ENCODE measurements at regions not wholly inside any gene's neighbourhood (a gene's known extent, or its start where the extent isn't known, plus 50 kb on each side); places are given as distances from the start of the nearest gene placed in this dataset.

- DNase-seq (ENCODE audit: insufficient read length, low spot score) (no peak), FAIRE-seq (no peak)
- TF ChIP-seq PAX5 (IDR thresholded peaks at IDR 0.05; ENCODE audit: insufficient read depth, low read length, severe bottlenecking) (no peak), SPI1 (IDR thresholded peaks at IDR 0.05; ENCODE audit: low read depth, low read length) (no peak), TAF1 (IDR thresholded peaks at IDR 0.05; ENCODE audit: low read depth, low read length) (no peak), POU2F2 (IDR thresholded peaks at IDR 0.05; ENCODE audit: low read depth, low read length) (no peak), POLR2AphosphoS5 (IDR thresholded peaks at IDR 0.05; ENCODE audit: low read depth, low read length) (no peak), POLR2A (IDR thresholded peaks at IDR 0.05; ENCODE audit: low read depth, low read length) (no peak)
Measured at GRCh38 chr2:181143790-181144300, 163.4 kb downstream of the UBE2E3 start.

DNA sequence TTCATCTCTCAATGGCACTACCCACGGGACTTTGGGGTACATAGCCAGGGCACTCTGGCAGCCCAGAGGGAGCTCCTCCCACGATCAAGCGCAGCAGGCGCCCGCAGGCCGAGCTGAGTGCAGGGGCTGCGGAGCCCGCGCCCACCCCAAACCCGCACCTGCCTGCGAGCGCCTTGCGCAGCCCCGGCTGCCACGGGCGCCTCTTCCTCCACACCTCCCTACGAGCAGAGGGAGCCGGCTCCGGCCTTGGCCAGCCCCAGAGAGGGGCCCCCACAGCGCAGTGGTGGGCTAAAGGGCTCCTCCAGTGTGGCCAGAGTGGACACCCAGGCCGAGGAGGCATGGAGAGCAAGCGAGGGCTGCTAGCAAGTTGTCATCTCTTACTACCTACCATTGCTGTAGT is 165.2 kb downstream of the UBE2E3 start:
- no peak for TF ChIP-seq SPI1 (IDR thresholded peaks at IDR 0.05; ENCODE audit: low read depth, low read length)
- DNase-seq (ENCODE audit: insufficient read length, low spot score) (no peak), FAIRE-seq (no peak)

GRCh38 chr2:181146171-181146570 is 165.8 kb downstream of the UBE2E3 start:
- DNase-seq (ENCODE audit: insufficient read length, low spot score), result no peak
- TF ChIP-seq SPI1 (IDR thresholded peaks at IDR 0.05; ENCODE audit: low read depth, low read length), result no peak
- no peak for TF ChIP-seq POLR2A (IDR thresholded peaks at IDR 0.05; ENCODE audit: low read depth, low read length)
- TF ChIP-seq TAF1 (IDR thresholded peaks at IDR 0.05; ENCODE audit: low read depth, low read length), result no peak
- no peak for TF ChIP-seq PAX5 (IDR thresholded peaks at IDR 0.05; ENCODE audit: insufficient read depth, low read length, severe bottlenecking)
- FAIRE-seq, result peak; percentile 16

DNA sequence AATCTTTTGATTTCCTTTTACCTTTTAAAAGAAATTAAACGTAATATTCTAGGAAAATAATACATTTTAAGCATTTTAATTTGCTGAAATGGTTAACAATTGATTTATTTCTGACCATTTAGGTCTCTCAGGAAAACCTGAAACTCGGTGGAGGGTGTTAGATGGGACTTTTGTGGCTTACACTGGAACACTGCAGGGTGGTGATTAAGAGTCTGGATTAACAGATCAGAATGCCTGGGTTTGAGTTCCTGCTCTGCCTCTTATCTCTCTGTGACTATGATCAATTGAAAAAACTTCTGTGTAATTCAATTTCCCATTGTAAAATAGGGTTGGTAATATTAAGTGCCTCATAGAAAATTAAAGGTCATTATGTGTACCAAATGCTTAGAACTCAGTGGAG is 168.7 kb downstream of the UBE2E3 start:
- no peak for DNase-seq (ENCODE audit: insufficient read length, low spot score)
- no peak for FAIRE-seq
- TF ChIP-seq SPI1 (IDR thresholded peaks at IDR 0.05; ENCODE audit: low read depth, low read length) (no peak), POLR2AphosphoS5 (IDR thresholded peaks at IDR 0.05; ENCODE audit: low read depth, low read length) (no peak), PAX5 (IDR thresholded peaks at IDR 0.05; ENCODE audit: insufficient read depth, low read length, severe bottlenecking) (no peak), TAF1 (IDR thresholded peaks at IDR 0.05; ENCODE audit: low read depth, low read length) (no peak), POU2F2 (IDR thresholded peaks at IDR 0.05; ENCODE audit: low read depth, low read length) (no peak), POLR2A (IDR thresholded peaks at IDR 0.05; ENCODE audit: low read depth, low read length) (no peak)

- TF ChIP-seq POLR2AphosphoS5 (IDR thresholded peaks at IDR 0.05; ENCODE audit: low read depth, low read length), result no peak
- no peak for TF ChIP-seq SPI1 (IDR thresholded peaks at IDR 0.05; ENCODE audit: low read depth, low read length)
- TF ChIP-seq POU2F2 (IDR thresholded peaks at IDR 0.05; ENCODE audit: low read depth, low read length), result no peak
- no peak for TF ChIP-seq POLR2A (IDR thresholded peaks at IDR 0.05; ENCODE audit: low read depth, low read length)
- no peak for TF ChIP-seq PAX5 (IDR thresholded peaks at IDR 0.05; ENCODE audit: insufficient read depth, low read length, severe bottlenecking)
- TF ChIP-seq TAF1 (IDR thresholded peaks at IDR 0.05; ENCODE audit: low read depth, low read length), result no peak
- FAIRE-seq, result no peak
- DNase-seq (ENCODE audit: insufficient read length, low spot score), result no peak
Measured at GRCh38 chr2:181152226-181152625, 171.8 kb downstream of the UBE2E3 start.

GRCh38 chr2:181152701-181153100 is 172.3 kb downstream of the UBE2E3 start:
- FAIRE-seq (no peak), DNase-seq (ENCODE audit: insufficient read length, low spot score) (no peak)
- TF ChIP-seq SPI1 (IDR thresholded peaks at IDR 0.05; ENCODE audit: low read depth, low read length), result no peak
- no peak for TF ChIP-seq POLR2A (IDR thresholded peaks at IDR 0.05; ENCODE audit: low read depth, low read length)
- TF ChIP-seq TAF1 (IDR thresholded peaks at IDR 0.05; ENCODE audit: low read depth, low read length), result no peak
- TF ChIP-seq PAX5 (IDR thresholded peaks at IDR 0.05; ENCODE audit: insufficient read depth, low read length, severe bottlenecking), result no peak
- TF ChIP-seq POLR2AphosphoS5 (IDR thresholded peaks at IDR 0.05; ENCODE audit: low read depth, low read length), result no peak
- TF ChIP-seq POU2F2 (IDR thresholded peaks at IDR 0.05; ENCODE audit: low read depth, low read length), result no peak

GRCh38 chr2:181153886-181154285 is 173.5 kb downstream of the UBE2E3 start:
- DNase-seq (ENCODE audit: insufficient read length, low spot score), result no peak
- no peak for FAIRE-seq
- no peak for TF ChIP-seq PAX5 (IDR thresholded peaks at IDR 0.05; ENCODE audit: insufficient read depth, low read length, severe bottlenecking)
- TF ChIP-seq POLR2AphosphoS5 (IDR thresholded peaks at IDR 0.05; ENCODE audit: low read depth, low read length), result no peak
- no peak for TF ChIP-seq TAF1 (IDR thresholded peaks at IDR 0.05; ENCODE audit: low read depth, low read length)
- no peak for TF ChIP-seq POU2F2 (IDR thresholded peaks at IDR 0.05; ENCODE audit: low read depth, low read length)
- TF ChIP-seq SPI1 (IDR thresholded peaks at IDR 0.05; ENCODE audit: low read depth, low read length), result no peak

DNA sequence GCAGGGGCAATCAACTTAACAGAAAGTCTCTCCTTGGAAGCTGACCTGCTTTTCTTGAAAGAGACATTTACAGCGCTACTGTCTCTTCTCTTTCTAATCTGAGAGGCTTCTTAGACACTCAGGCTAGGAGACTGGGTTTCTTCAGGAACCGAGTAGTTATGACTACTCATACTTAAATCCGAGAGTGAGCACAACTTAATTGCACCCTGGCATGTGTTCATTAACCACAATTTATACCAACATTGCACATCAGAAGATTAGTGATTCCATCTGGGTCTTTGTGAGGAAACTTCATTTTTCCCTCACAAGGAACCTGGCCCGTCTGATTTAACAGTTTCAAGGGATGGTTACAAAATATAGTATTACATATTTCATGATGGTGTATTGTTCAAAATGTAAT is 176.9 kb downstream of the UBE2E3 start:
- FAIRE-seq, result no peak
- no peak for TF ChIP-seq PAX5 (IDR thresholded peaks at IDR 0.05; ENCODE audit: insufficient read depth, low read length, severe bottlenecking)
- no peak for TF ChIP-seq POU2F2 (IDR thresholded peaks at IDR 0.05; ENCODE audit: low read depth, low read length)
- TF ChIP-seq TAF1 (IDR thresholded peaks at IDR 0.05; ENCODE audit: low read depth, low read length), result no peak
- no peak for TF ChIP-seq POLR2AphosphoS5 (IDR thresholded peaks at IDR 0.05; ENCODE audit: low read depth, low read length)
- no peak for TF ChIP-seq SPI1 (IDR thresholded peaks at IDR 0.05; ENCODE audit: low read depth, low read length)
- DNase-seq (ENCODE audit: insufficient read length, low spot score), result no peak

GRCh38 chr2:181158427-181158826 is 178.0 kb downstream of the UBE2E3 start:
- no peak for TF ChIP-seq POLR2AphosphoS5 (IDR thresholded peaks at IDR 0.05; ENCODE audit: low read depth, low read length)
- TF ChIP-seq POU2F2 (IDR thresholded peaks at IDR 0.05; ENCODE audit: low read depth, low read length), result no peak
- no peak for TF ChIP-seq PAX5 (IDR thresholded peaks at IDR 0.05; ENCODE audit: insufficient read depth, low read length, severe bottlenecking)
- no peak for TF ChIP-seq POLR2A (IDR thresholded peaks at IDR 0.05; ENCODE audit: low read depth, low read length)
- no peak for TF ChIP-seq TAF1 (IDR thresholded peaks at IDR 0.05; ENCODE audit: low read depth, low read length)
- no peak for TF ChIP-seq SPI1 (IDR thresholded peaks at IDR 0.05; ENCODE audit: low read depth, low read length)
- FAIRE-seq (no peak), DNase-seq (ENCODE audit: insufficient read length, low spot score) (no peak)

- TF ChIP-seq TAF1 (IDR thresholded peaks at IDR 0.05; ENCODE audit: low read depth, low read length), result no peak
- TF ChIP-seq SPI1 (IDR thresholded peaks at IDR 0.05; ENCODE audit: low read depth, low read length), result no peak
- TF ChIP-seq POLR2AphosphoS5 (IDR thresholded peaks at IDR 0.05; ENCODE audit: low read depth, low read length), result no peak
- no peak for TF ChIP-seq POLR2A (IDR thresholded peaks at IDR 0.05; ENCODE audit: low read depth, low read length)
- no peak for TF ChIP-seq POU2F2 (IDR thresholded peaks at IDR 0.05; ENCODE audit: low read depth, low read length)
- TF ChIP-seq PAX5 (IDR thresholded peaks at IDR 0.05; ENCODE audit: insufficient read depth, low read length, severe bottlenecking), result no peak
- FAIRE-seq, result no peak
Measured at GRCh38 chr2:181161615-181162014, 181.2 kb downstream of the UBE2E3 start.

More at GRCh38 chr2:181161615-181162014, 181.2 kb downstream of the UBE2E3 start:
- no peak for DNase-seq (ENCODE audit: insufficient read length, low spot score)
